ENCODE measurements at regions not wholly inside any gene's neighbourhood (a gene's known extent, or its start where the extent isn't known, plus 50 kb on each side); places are given as distances from the start of the nearest gene placed in this dataset.
"Not testable (repeated sequence)": the region's sequence is repeated elsewhere in the genome, so short reads cannot be mapped to it uniquely, and the experiment has no call there.

DNA sequence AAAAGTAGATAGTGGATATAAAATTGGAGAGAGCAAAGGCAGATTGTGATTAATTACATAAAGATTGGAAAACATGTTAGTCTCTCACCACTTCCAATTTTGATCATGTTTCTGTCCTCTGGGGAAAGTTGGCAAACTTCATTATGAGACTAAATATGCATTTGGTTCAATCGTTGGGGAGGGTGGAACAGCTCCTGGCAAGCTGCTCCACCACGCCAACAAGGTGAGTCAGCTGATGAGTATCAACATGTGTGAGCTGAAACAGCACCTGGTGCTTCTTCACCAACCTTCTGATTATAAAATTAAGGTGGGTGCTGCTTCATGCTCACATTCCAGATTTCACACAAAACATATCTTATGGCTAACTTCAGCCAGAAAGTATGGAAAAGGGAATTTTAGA lies 1784.6 kb downstream of the SLITRK5 start:
- TF ChIP-seq, protein P1, sequence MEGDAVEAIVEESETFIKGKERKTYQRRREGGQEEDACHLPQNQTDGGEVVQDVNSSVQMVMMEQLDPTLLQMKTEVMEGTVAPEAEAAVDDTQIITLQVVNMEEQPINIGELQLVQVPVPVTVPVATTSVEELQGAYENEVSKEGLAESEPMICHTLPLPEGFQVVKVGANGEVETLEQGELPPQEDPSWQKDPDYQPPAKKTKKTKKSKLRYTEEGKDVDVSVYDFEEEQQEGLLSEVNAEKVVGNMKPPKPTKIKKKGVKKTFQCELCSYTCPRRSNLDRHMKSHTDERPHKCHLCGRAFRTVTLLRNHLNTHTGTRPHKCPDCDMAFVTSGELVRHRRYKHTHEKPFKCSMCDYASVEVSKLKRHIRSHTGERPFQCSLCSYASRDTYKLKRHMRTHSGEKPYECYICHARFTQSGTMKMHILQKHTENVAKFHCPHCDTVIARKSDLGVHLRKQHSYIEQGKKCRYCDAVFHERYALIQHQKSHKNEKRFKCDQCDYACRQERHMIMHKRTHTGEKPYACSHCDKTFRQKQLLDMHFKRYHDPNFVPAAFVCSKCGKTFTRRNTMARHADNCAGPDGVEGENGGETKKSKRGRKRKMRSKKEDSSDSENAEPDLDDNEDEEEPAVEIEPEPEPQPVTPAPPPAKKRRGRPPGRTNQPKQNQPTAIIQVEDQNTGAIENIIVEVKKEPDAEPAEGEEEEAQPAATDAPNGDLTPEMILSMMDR (IDR thresholded peaks at IDR 0.05; ENCODE audit: insufficient read depth, low read length) = no peak
- DNase-seq (ENCODE audit: low read depth) = no peak
- no peak overlapping the region for H3K4me3 ChIP-seq (ENCODE audit: low read depth, low read length)

DNA sequence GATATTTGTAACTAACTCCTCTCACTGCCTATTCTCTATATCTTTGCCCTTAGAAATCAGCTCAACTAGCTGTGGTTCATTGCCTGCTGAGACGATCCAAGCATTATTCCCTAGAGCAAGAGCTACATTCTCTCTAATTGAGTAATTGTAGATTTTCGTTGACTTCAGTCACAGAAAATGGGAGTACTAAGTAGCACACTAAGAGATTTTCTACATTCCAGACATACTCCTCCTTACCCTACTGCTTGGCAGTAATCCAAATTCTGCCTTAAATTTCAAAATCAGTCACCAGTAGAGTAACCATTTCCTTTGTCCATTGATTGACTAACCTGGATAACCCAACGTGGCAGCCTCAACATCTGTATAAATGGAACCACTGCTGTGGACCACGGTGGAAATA lies 1786.8 kb downstream of the SLITRK5 start:
- H3K4me3 ChIP-seq (ENCODE audit: low read depth, low read length) = no peak overlapping the region
- TF ChIP-seq, protein P1 (IDR thresholded peaks at IDR 0.05; ENCODE audit: insufficient read depth, low read length) = no peak
- peak; percentile 26 for DNase-seq (ENCODE audit: low read depth)

DNA sequence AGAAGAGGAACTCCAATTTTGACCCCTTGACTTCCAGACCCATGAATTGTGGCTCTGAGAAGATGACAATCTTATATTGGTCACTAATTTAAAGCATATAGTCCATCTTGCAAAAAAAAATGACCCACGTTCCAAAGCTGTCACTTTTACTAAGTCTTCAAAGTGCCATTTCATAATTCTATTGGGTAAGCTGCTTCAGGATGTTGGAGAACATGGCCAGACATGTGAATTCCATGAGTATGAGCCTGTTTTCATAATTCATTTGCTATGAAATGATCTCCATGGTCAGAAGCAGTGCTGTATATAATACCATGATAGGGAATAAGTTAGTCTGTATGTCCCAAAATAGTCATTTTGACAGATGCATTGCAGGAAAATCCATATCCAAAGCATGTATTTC lies 1787.3 kb downstream of the SLITRK5 start:
- TF ChIP-seq, protein P1 (IDR thresholded peaks at IDR 0.05; ENCODE audit: insufficient read depth, low read length) = no peak

DNA sequence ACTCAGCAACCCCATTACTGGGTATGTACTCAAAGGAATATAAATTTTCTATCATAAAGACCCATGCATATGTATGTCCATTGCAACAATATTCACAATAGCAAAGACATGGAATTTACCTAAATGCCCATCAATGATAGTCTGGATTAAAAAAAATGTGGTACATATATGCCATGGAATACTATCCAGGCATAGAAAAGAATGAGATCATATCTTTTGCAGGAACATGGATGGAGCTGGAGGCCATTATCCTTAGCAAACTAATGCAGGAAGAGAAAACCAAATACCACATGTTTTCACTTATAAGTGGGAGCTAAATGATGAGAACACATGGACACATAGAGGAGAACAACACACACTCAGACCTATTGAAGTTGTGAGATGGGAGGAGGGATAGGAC lies 1789.7 kb downstream of the SLITRK5 start:
- not testable (repeated sequence) for DNase-seq (ENCODE audit: low read depth); H3K4me3 ChIP-seq (ENCODE audit: low read depth, low read length)

More for the DNA sequence above, 1787.3 kb downstream of the SLITRK5 start:
- no peak for DNase-seq (ENCODE audit: low read depth)
- no peak overlapping the region for H3K4me3 ChIP-seq (ENCODE audit: low read depth, low read length)

DNA sequence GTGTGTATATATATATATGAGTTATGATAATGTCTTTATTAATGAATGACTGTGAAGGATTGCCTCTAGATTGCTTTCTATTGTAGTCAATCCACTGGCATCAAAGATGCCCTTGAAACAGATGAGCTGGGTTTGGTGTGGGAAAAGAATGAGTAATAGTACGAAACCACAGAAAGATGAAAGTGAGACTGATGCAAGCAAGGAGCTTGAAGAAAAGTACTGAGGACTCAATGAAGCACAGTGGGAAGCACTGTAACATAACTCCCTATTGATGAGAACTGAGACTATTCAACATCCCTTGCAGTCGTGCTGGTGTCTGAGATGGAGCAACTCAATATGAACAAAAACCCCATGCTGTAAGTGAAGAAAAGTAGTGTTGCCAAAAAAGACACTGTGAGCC lies 1794.2 kb downstream of the SLITRK5 start:
- no peak for DNase-seq (ENCODE audit: low read depth)
- H3K4me3 ChIP-seq (ENCODE audit: low read depth, low read length) = no peak overlapping the region
- TF ChIP-seq, protein P1 (IDR thresholded peaks at IDR 0.05; ENCODE audit: insufficient read depth, low read length) = no peak

DNA sequence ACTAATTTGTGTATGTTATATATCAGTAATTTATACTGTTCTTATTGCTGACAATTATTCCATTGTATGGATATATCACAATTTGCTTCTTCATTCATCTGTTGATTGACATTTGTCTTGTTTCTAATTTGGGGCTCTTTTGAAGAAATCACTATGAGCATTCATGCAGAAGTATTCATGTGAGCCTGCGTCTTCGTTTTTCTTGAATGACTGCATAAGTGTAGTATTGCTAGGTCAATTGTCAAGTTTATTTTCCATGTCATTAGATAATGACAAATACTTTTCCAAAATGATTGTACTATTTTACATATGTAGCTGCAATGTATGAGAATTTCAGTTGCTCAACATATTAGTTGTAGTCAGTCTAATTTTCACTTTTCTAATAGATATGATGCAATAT lies 1796.9 kb downstream of the SLITRK5 start:
- TF ChIP-seq, protein P1 (IDR thresholded peaks at IDR 0.05; ENCODE audit: insufficient read depth, low read length) = no peak
- no peak for DNase-seq (ENCODE audit: low read depth)
- H3K4me3 ChIP-seq (ENCODE audit: low read depth, low read length) = no peak overlapping the region

DNA sequence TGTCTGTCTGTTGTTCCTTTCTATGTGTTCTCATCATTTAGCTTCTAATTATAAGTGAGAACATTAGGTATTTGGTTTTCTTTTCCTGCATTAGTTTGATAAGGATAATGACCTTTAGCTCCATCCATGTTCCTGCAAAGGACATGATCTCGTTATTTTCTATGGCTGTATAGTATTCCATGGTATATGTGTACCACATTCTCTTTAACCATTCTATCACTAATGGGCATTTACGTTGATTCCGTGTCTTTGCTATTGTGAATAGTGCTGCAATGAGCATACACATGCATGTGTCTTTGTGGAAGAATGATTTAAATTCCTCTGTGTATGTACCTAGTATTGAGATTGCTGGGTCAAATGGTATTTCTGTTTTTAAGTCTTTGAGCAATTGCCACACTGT lies 1799.7 kb downstream of the SLITRK5 start:
- DNase-seq (ENCODE audit: low read depth) = no peak
- H3K4me3 ChIP-seq (ENCODE audit: low read depth, low read length) = no peak overlapping the region
- TF ChIP-seq, protein P1 (IDR thresholded peaks at IDR 0.05; ENCODE audit: insufficient read depth, low read length) = no peak
